GM23338 (cell line): ENCODE measurements at regions not wholly inside any gene's neighbourhood (a gene's known extent, or its start where the extent isn't known, plus 50 kb on each side); places are given as distances from the start of the nearest gene placed in this dataset.

Experiments used
- ATAC-seq: fragments of 200-7000 bp; cut with Tn5 transposase; 3 replicates; pipeline ENCODE4 v1.9.1; 2020
- DNase-seq: peaks from one replicate; pipeline ENCODE4 v3.0.0-alpha.2; 2015; ENCODE audit warnings: low spot score
- H2AFZ ChIP-seq: fragments of 200-600 bp; sonication (generic); 2 replicates; pipeline ENCODE4 v1.8.0; 2016; ENCODE audit warnings: antibody characterized with exemption, mild to moderate bottlenecking, moderate library complexity
- H3F3A ChIP-seq: fragments of 200-600 bp; sonication (generic); replicated peaks from 2 replicates; pipeline ENCODE4 v1.8.0; 2017; ENCODE audit warnings: antibody characterized with exemption, mixed run types, low read depth
- H3K27ac ChIP-seq: fragments of 200-600 bp; sonication (generic); 2 replicates; pipeline ENCODE4 v1.6.1; 2016; ENCODE audit warnings: low read depth
- H3K27me3 ChIP-seq: fragments of 200-600 bp; sonication (generic); 2 replicates; pipeline ENCODE4 v1.8.0; 2016; ENCODE audit warnings: mild to moderate bottlenecking, mixed run types, moderate library complexity; ENCODE audit not compliant: insufficient read depth
- H3K36me3 ChIP-seq: fragments of 200-600 bp; sonication (generic); 2 replicates; pipeline ENCODE4 v1.8.0; 2016; ENCODE audit warnings: mild to moderate bottlenecking; ENCODE audit not compliant: insufficient read depth
- H3K4me1 ChIP-seq: fragments of 200-600 bp; sonication (generic); 2 replicates; pipeline ENCODE4 v1.8.0; 2016; ENCODE audit warnings: mild to moderate bottlenecking, moderate library complexity; ENCODE audit not compliant: insufficient read depth
- H3K4me2 ChIP-seq: fragments of 200-600 bp; sonication (generic); 2 replicates; pipeline ENCODE4 v1.7.1; 2017; ENCODE audit warnings: mixed run types
- H3K4me3 ChIP-seq: fragments of 200-600 bp; sonication (generic); 2 replicates; pipeline ENCODE4 v1.6.1; 2016; ENCODE audit warnings: mixed run types
- H3K79me2 ChIP-seq: fragments of 200-600 bp; sonication (generic); replicated peaks from 2 replicates; pipeline ENCODE4 v1.8.0; 2017; ENCODE audit warnings: mild to moderate bottlenecking; ENCODE audit not compliant: insufficient read depth
- H3K9me2 ChIP-seq: fragments of 200-600 bp; sonication (generic); 2 replicates; pipeline ENCODE4 v1.8.0; 2017; ENCODE audit not compliant: insufficient read depth
- H4K20me1 ChIP-seq: fragments of 200-600 bp; sonication (generic); replicated peaks from 2 replicates; pipeline ENCODE4 v1.8.0; 2017; ENCODE audit warnings: mild to moderate bottlenecking; ENCODE audit not compliant: insufficient read depth
- H3K27ac Mint-ChIP-seq: 2 replicates; pipeline ENCODE4 v1.8.0; 2020; ENCODE audit warnings: inconsistent platforms, mild to moderate bottlenecking, moderate library complexity, mixed read lengths
- H3K27me3 Mint-ChIP-seq: 3 replicates; pipeline ENCODE4 v1.8.0; 2022; ENCODE audit warnings: low read depth, mild to moderate bottlenecking, moderate library complexity, mixed read lengths, inconsistent platforms; ENCODE audit not compliant: insufficient read depth, poor library complexity
- H3K36me3 Mint-ChIP-seq: 3 replicates; pipeline ENCODE4 v1.8.0; 2021; ENCODE audit warnings: low read depth, mild to moderate bottlenecking, inconsistent platforms, moderate library complexity, mixed read lengths
- H3K4me1 Mint-ChIP-seq: 3 replicates; pipeline ENCODE4 v1.8.0; 2020; ENCODE audit warnings: mild to moderate bottlenecking, inconsistent platforms, mixed read lengths
- H3K4me3 Mint-ChIP-seq: 3 replicates; pipeline ENCODE4 v1.8.0; 2021; ENCODE audit warnings: moderate library complexity, mild to moderate bottlenecking, inconsistent platforms, mixed read lengths
- H3K9me3 Mint-ChIP-seq: 3 replicates; pipeline ENCODE4 v1.8.0; 2020; ENCODE audit warnings: moderate library complexity, mild to moderate bottlenecking, inconsistent platforms, mixed read lengths
- CREB1 ChIP-seq: fragments of 250-450 bp; sonication (Bioruptor Pico); IDR thresholded peaks from 2 replicates; pipeline ENCODE4 v1.5.0; 2020; ENCODE audit warnings: low read depth, mild to moderate bottlenecking, moderate library complexity
- JUNB ChIP-seq: IDR thresholded peaks from one replicate; pipeline ENCODE4 v1.6.1; 2016; ENCODE audit warnings: antibody characterized with exemption; ENCODE audit not compliant: unreplicated experiment
- NANOG ChIP-seq: IDR thresholded peaks from 2 replicates; pipeline ENCODE4 v1.6.1; 2016; ENCODE audit warnings: antibody characterized with exemption, borderline replicate concordance
- POLR2AphosphoS5 ChIP-seq: IDR thresholded peaks from 2 replicates; pipeline ENCODE4 v1.6.1; 2016; ENCODE audit warnings: antibody characterized with exemption, low read depth
- STAT1 ChIP-seq: IDR thresholded peaks from one replicate; pipeline ENCODE4 v1.6.1; 2016; ENCODE audit warnings: antibody characterized with exemption; ENCODE audit not compliant: unreplicated experiment
- ZNF114 ChIP-seq: fragments of 250-450 bp; sonication (Bioruptor Pico); IDR thresholded peaks from 2 replicates; pipeline ENCODE4 v1.5.0; 2020; ENCODE audit warnings: mild to moderate bottlenecking, moderate library complexity
- ZNF331 ChIP-seq: fragments of 250-450 bp; sonication (Bioruptor Pico); IDR thresholded peaks from 2 replicates; pipeline ENCODE4 v1.5.0; 2020; ENCODE audit warnings: low read depth, mild to moderate bottlenecking, moderate library complexity
- TF ChIP-seq, protein P1 (sequence below): IDR thresholded peaks from one replicate; pipeline ENCODE4 v1.6.1; 2018; ENCODE audit warnings: antibody characterized with exemption; ENCODE audit not compliant: unreplicated experiment
- TF ChIP-seq, protein P2 (sequence below): fragments of 250-450 bp; sonication (Bioruptor Pico); IDR thresholded peaks from 2 replicates; pipeline ENCODE4 v1.5.0; 2020; ENCODE audit warnings: mild to moderate bottlenecking, moderate library complexity
- TF ChIP-seq, protein P3 (sequence below): IDR thresholded peaks from 2 replicates; pipeline ENCODE4 v1.6.1; 2016; ENCODE audit warnings: antibody characterized with exemption
- TF ChIP-seq, protein P4 (sequence below), 2 experiments: fragments of 200-600 bp in 1 of 2; sonication (generic) in 1 of 2; conservative IDR thresholded peaks; 2 replicates each; pipeline versions ENCODE4 v1.5.1 to v1.6.1; 2016 to 2017; ENCODE audit warnings: antibody characterized with exemption in 2 of 2, low read depth in 2 of 2, mild to moderate bottlenecking in 2 of 2, moderate library complexity in 1 of 2

DNA sequence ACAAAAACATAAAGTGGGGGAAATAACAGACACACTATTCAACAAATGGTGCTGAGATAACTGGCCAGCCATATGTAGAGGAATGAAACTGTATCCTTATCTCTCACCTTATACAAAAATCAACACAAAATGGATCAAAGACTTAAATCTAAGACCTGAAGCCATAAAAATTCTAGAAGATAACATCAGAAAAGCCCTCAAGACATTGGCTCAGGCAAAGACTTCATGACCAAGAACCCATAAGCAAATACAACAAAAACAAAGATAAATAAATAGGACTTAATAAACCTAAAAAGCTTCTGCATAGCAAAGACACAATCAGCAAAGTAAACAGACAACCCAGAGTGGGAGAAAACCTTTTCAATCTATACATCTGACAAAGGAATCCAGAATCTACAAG lies 278.9 kb downstream of the PIK3C3 start (continued):
- TF ChIP-seq, protein P1, sequence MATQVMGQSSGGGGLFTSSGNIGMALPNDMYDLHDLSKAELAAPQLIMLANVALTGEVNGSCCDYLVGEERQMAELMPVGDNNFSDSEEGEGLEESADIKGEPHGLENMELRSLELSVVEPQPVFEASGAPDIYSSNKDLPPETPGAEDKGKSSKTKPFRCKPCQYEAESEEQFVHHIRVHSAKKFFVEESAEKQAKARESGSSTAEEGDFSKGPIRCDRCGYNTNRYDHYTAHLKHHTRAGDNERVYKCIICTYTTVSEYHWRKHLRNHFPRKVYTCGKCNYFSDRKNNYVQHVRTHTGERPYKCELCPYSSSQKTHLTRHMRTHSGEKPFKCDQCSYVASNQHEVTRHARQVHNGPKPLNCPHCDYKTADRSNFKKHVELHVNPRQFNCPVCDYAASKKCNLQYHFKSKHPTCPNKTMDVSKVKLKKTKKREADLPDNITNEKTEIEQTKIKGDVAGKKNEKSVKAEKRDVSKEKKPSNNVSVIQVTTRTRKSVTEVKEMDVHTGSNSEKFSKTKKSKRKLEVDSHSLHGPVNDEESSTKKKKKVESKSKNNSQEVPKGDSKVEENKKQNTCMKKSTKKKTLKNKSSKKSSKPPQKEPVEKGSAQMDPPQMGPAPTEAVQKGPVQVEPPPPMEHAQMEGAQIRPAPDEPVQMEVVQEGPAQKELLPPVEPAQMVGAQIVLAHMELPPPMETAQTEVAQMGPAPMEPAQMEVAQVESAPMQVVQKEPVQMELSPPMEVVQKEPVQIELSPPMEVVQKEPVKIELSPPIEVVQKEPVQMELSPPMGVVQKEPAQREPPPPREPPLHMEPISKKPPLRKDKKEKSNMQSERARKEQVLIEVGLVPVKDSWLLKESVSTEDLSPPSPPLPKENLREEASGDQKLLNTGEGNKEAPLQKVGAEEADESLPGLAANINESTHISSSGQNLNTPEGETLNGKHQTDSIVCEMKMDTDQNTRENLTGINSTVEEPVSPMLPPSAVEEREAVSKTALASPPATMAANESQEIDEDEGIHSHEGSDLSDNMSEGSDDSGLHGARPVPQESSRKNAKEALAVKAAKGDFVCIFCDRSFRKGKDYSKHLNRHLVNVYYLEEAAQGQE = no peak
- TF ChIP-seq ZNF114 (CRISPR knock-in tag) = no peak
- TF ChIP-seq, protein P2, sequence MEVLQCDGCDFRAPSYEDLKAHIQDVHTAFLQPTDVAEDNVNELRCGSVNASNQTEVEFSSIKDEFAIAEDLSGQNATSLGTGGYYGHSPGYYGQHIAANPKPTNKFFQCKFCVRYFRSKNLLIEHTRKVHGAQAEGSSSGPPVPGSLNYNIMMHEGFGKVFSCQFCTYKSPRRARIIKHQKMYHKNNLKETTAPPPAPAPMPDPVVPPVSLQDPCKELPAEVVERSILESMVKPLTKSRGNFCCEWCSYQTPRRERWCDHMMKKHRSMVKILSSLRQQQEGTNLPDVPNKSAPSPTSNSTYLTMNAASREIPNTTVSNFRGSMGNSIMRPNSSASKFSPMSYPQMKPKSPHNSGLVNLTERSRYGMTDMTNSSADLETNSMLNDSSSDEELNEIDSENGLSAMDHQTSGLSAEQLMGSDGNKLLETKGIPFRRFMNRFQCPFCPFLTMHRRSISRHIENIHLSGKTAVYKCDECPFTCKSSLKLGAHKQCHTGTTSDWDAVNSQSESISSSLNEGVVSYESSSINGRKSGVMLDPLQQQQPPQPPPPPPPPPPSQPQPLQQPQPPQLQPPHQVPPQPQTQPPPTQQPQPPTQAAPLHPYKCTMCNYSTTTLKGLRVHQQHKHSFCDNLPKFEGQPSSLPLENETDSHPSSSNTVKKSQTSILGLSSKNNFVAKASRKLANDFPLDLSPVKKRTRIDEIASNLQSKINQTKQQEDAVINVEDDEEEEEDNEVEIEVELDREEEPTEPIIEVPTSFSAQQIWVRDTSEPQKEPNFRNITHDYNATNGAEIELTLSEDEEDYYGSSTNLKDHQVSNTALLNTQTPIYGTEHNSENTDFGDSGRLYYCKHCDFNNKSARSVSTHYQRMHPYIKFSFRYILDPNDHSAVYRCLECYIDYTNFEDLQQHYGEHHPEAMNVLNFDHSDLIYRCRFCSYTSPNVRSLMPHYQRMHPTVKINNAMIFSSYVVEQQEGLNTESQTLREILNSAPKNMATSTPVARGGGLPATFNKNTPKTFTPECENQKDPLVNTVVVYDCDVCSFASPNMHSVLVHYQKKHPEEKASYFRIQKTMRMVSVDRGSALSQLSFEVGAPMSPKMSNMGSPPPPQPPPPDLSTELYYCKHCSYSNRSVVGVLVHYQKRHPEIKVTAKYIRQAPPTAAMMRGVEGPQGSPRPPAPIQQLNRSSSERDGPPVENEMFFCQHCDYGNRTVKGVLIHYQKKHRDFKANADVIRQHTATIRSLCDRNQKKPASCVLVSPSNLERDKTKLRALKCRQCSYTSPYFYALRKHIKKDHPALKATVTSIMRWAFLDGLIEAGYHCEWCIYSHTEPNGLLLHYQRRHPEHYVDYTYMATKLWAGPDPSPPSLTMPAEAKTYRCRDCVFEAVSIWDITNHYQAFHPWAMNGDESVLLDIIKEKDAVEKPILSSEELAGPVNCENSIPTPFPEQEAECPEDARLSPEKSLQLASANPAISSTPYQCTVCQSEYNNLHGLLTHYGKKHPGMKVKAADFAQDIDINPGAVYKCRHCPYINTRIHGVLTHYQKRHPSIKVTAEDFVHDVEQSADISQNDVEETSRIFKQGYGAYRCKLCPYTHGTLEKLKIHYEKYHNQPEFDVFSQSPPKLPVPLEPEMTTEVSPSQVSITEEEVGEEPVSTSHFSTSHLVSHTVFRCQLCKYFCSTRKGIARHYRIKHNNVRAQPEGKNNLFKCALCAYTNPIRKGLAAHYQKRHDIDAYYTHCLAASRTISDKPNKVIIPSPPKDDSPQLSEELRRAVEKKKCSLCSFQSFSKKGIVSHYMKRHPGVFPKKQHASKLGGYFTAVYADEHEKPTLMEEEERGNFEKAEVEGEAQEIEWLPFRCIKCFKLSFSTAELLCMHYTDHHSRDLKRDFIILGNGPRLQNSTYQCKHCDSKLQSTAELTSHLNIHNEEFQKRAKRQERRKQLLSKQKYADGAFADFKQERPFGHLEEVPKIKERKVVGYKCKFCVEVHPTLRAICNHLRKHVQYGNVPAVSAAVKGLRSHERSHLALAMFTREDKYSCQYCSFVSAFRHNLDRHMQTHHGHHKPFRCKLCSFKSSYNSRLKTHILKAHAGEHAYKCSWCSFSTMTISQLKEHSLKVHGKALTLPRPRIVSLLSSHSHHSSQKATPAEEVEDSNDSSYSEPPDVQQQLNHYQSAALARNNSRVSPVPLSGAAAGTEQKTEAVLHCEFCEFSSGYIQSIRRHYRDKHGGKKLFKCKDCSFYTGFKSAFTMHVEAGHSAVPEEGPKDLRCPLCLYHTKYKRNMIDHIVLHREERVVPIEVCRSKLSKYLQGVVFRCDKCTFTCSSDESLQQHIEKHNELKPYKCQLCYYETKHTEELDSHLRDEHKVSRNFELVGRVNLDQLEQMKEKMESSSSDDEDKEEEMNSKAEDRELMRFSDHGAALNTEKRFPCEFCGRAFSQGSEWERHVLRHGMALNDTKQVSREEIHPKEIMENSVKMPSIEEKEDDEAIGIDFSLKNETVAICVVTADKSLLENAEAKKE (CRISPR knock-in tag) = no peak
- TF ChIP-seq NANOG = no peak
- no peak for TF ChIP-seq STAT1

DNA sequence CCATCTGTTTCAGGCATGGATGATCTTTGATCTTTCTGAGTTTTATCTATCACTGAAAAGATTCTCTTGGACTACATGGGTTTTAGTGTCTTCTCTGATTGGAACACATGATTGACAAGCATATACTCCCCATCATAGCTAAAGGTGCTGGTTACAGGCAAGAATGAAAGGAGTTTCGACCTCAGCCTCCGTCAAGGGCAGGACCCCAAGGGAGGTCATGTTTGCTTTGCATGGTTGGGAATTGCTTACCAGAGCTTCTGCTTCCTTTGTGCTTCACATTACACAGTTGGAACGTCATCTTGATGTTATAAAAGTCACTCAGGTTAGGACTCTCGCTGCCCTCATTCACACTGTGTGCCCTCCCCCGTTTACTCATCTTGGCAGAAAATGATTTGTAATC lies 287.7 kb downstream of the PIK3C3 start:
- Histone ChIP-seq H4K20me1 (no peaks in the 10 kb centered on the region), H3K36me3 (peaks cover 5% of the 10 kb centered on the region; the same call in 1 of the 2 replicates), H2AFZ (no peak overlapping the region), H3K79me2 (no peaks in the 10 kb centered on the region), H3K27ac (no peak overlapping the region), H3K27me3 (no peaks in the 10 kb centered on the region), H3K4me1 (no peaks in the 10 kb centered on the region), H3F3A (no peaks in the 10 kb centered on the region), H3K4me3 (no peak overlapping the region), H3K4me2 (no peak overlapping the region), H3K9me2 (peaks cover 10% of the 10 kb centered on the region)
- Mint-ChIP-seq H3K36me3 (no peaks in the 10 kb centered on the region; the same call in 2 of the 3 replicates), H3K4me1 (peaks cover 2% of the 10 kb centered on the region; the same call in 1 of the 3 replicates), H3K4me3 (no peak overlapping the region), H3K9me3 (peaks cover 7% of the 10 kb centered on the region), H3K27me3 (no peaks in the 10 kb centered on the region), H3K27ac (no peak overlapping the region)
- DNase-seq (no peak), ATAC-seq (no peak)
- no peak for TF ChIP-seq POLR2AphosphoS5
- no peak for TF ChIP-seq ZNF331 (CRISPR knock-in tag)
- no peak for TF ChIP-seq NANOG
- TF ChIP-seq ZNF114 (CRISPR knock-in tag) = no peak
- TF ChIP-seq CREB1 = no peak
- no peak for TF ChIP-seq JUNB
- TF ChIP-seq, protein P3, sequence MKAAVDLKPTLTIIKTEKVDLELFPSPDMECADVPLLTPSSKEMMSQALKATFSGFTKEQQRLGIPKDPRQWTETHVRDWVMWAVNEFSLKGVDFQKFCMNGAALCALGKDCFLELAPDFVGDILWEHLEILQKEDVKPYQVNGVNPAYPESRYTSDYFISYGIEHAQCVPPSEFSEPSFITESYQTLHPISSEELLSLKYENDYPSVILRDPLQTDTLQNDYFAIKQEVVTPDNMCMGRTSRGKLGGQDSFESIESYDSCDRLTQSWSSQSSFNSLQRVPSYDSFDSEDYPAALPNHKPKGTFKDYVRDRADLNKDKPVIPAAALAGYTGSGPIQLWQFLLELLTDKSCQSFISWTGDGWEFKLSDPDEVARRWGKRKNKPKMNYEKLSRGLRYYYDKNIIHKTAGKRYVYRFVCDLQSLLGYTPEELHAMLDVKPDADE = no peak
- TF ChIP-seq, protein P4, sequence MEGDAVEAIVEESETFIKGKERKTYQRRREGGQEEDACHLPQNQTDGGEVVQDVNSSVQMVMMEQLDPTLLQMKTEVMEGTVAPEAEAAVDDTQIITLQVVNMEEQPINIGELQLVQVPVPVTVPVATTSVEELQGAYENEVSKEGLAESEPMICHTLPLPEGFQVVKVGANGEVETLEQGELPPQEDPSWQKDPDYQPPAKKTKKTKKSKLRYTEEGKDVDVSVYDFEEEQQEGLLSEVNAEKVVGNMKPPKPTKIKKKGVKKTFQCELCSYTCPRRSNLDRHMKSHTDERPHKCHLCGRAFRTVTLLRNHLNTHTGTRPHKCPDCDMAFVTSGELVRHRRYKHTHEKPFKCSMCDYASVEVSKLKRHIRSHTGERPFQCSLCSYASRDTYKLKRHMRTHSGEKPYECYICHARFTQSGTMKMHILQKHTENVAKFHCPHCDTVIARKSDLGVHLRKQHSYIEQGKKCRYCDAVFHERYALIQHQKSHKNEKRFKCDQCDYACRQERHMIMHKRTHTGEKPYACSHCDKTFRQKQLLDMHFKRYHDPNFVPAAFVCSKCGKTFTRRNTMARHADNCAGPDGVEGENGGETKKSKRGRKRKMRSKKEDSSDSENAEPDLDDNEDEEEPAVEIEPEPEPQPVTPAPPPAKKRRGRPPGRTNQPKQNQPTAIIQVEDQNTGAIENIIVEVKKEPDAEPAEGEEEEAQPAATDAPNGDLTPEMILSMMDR (conservative IDR thresholded peaks at IDR 0.05; ENCODE audit: low read depth in 2 of 2) = no peak
- no peak for TF ChIP-seq STAT1
